ENCODE measurements at regions not wholly inside any gene's neighbourhood (a gene's known extent, or its start where the extent isn't known, plus 50 kb on each side); places are given as distances from the start of the nearest gene placed in this dataset.

DNA sequence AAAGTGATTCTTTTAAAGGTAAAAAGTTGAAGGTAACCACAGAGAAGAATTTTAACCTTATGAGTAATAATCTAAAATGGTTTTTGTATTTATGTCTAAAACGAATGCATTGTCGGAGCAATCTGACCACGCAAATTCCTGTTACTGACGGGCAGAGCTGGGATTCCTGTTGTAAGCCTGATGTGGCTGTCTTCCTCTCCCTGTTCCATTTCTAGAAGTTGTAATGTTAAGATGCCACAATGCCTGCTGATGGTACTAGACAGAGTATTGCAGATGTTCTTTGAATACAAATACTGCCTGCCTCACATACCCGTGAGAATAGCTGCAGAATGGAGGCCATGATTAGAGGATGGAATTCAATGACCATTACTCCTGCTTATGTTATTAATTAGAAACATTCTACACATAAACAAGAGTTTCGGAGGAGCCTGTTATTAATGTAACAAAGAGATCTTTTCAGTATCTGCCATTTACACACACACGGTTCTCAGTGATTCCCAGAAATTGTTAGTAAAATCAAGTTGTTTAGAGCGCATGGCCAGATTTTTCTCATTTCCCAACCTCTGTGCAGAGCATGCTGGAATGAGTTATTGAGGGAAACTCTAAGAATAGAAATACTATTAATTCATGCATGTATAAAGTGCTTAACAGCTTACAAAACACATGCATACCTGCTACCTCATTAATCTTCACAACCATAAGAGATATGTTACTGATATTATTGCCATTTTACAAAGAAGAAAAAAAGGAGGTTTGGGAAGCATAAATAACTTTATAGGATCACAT, 196.8 kb downstream of the PTN start:
- Histone ChIP-seq H3K4me3 (ENCODE audit: low read length) (no peak overlapping the region), H3K9ac (ENCODE audit: low read length) (no peak overlapping the region), H3K4me2 (ENCODE audit: low read depth, low read length) (no peak overlapping the region), H4K20me1 (ENCODE audit: insufficient read depth, low read length) (no peaks in the 10 kb centered on the region), H3K27ac (ENCODE audit: low read length) (no peak overlapping the region), H3K9me2 (replicated peaks; ENCODE audit: insufficient read depth, low read length) (no peaks in the 10 kb centered on the region), H3K36me3 (replicated peaks; ENCODE audit: insufficient read depth, low read length) (no peaks in the 10 kb centered on the region), H3K27me3 (replicated peaks; ENCODE audit: insufficient read depth, low read length) (no peaks in the 10 kb centered on the region), H3K9me3 (replicated peaks; ENCODE audit: insufficient read depth, low read length) (no peaks in the 10 kb centered on the region), H3K4me1 (ENCODE audit: low read length) (0 out of 2 replicates have a peak, but pooled peaks cover 7% of the 10 kb centered on the region), H3F3A (ENCODE audit: insufficient read depth, low read length) (no peaks in the 10 kb centered on the region), H2AFZ (ENCODE audit: low read length) (no peak overlapping the region), H3K79me2 (ENCODE audit: low read length) (no peaks in the 10 kb centered on the region)
- DNase-seq = no peak
- TF ChIP-seq EZH2phosphoT487 (IDR thresholded peaks at IDR 0.05; ENCODE audit: low read length) (no peak), EZH2 (optimal IDR thresholded peaks at IDR 0.05; ENCODE audit: low read depth, low read length) (no peak), CTCF (IDR thresholded peaks at IDR 0.05; ENCODE audit: low read length) (no peak)

GRCh38 chr7:137146012-137146455, 197.5 kb downstream of the PTN start:
- Histone ChIP-seq H3K36me3 (replicated peaks; ENCODE audit: insufficient read depth, low read length) (no peaks in the 10 kb centered on the region), H2AFZ (ENCODE audit: low read length) (no peak overlapping the region), H4K20me1 (ENCODE audit: insufficient read depth, low read length) (no peaks in the 10 kb centered on the region), H3K9me3 (replicated peaks; ENCODE audit: insufficient read depth, low read length) (no peaks in the 10 kb centered on the region), H3K27me3 (replicated peaks; ENCODE audit: insufficient read depth, low read length) (no peaks in the 10 kb centered on the region), H3K9ac (ENCODE audit: low read length) (no peak overlapping the region), H3F3A (ENCODE audit: insufficient read depth, low read length) (no peaks in the 10 kb centered on the region), H3K4me1 (ENCODE audit: low read length) (0 out of 2 replicates have a peak, but pooled peaks cover 7% of the 10 kb centered on the region), H3K4me3 (ENCODE audit: low read length) (no peak overlapping the region), H3K27ac (ENCODE audit: low read length) (no peak overlapping the region), H3K4me2 (ENCODE audit: low read depth, low read length) (no peak overlapping the region), H3K79me2 (ENCODE audit: low read length) (no peaks in the 10 kb centered on the region), H3K9me2 (replicated peaks; ENCODE audit: insufficient read depth, low read length) (no peaks in the 10 kb centered on the region)
- DNase-seq = no peak
- TF ChIP-seq CTCF (IDR thresholded peaks at IDR 0.05; ENCODE audit: low read length) (no peak), EZH2phosphoT487 (IDR thresholded peaks at IDR 0.05; ENCODE audit: low read length) (no peak), EZH2 (optimal IDR thresholded peaks at IDR 0.05; ENCODE audit: low read depth, low read length) (no peak)

DNA sequence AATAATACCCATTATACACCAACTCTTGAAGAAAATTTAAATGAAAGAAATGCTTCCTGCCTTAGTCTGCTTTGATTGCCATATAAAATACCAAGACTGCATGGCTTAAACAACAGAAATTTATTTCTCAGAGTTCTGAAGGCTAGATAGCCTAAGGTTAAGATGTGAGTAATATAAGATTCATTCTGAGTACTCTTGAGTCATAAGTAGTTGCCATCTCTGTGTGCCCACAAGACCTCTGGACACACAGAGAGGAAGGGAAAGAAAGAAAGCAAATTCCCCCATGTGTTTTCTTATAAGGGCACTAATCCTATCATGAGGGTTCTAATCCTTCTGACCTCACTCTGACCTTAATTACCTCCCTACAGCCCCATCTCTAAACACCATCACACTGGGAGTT, 201.2 kb downstream of the PTN start:
- Histone ChIP-seq H3K9me2 (replicated peaks; ENCODE audit: insufficient read depth, low read length) (no peaks in the 10 kb centered on the region), H3K9ac (ENCODE audit: low read length) (no peak overlapping the region), H3F3A (ENCODE audit: insufficient read depth, low read length) (no peaks in the 10 kb centered on the region), H2AFZ (ENCODE audit: low read length) (no peak overlapping the region), H4K20me1 (ENCODE audit: insufficient read depth, low read length) (no peaks in the 10 kb centered on the region), H3K36me3 (replicated peaks; ENCODE audit: insufficient read depth, low read length) (no peaks in the 10 kb centered on the region), H3K27me3 (replicated peaks; ENCODE audit: insufficient read depth, low read length) (no peaks in the 10 kb centered on the region), H3K4me1 (ENCODE audit: low read length) (no peaks in the 10 kb centered on the region), H3K4me3 (ENCODE audit: low read length) (no peak overlapping the region), H3K79me2 (ENCODE audit: low read length) (no peaks in the 10 kb centered on the region), H3K9me3 (replicated peaks; ENCODE audit: insufficient read depth, low read length) (no peaks in the 10 kb centered on the region), H3K27ac (ENCODE audit: low read length) (no peak overlapping the region), H3K4me2 (ENCODE audit: low read depth, low read length) (no peak overlapping the region)
- TF ChIP-seq EZH2phosphoT487 (IDR thresholded peaks at IDR 0.05; ENCODE audit: low read length) = no peak
- TF ChIP-seq EZH2 (optimal IDR thresholded peaks at IDR 0.05; ENCODE audit: low read depth, low read length) = no peak
- TF ChIP-seq CTCF (IDR thresholded peaks at IDR 0.05; ENCODE audit: low read length) = no peak
- no peak for DNase-seq

All from MM.1S (cell line).